Lower leg skin (tissue), 3 donors: ENCODE measurements at regions not wholly inside any gene's neighbourhood (a gene's known extent, or its start where the extent isn't known, plus 50 kb on each side); places are given as distances from the start of the nearest gene placed in this dataset.

Experiments used
- POLR2A ChIP-seq, 2 donors: fragments of 450-650 bp; IDR thresholded peaks; one replicate each; pipeline ENCODE4 v1.6.1; 2016 to 2017; ENCODE audit warnings: antibody characterized with exemption in 2 of 2, mild to moderate bottlenecking in 1 of 2, moderate library complexity in 1 of 2
- TF ChIP-seq, protein P1 (sequence below), 3 donors: fragments of 450-650 bp; IDR thresholded peaks; one replicate each; pipeline ENCODE4 v1.5.1; 2016; ENCODE audit warnings: antibody characterized with exemption in 3 of 3, mild to moderate bottlenecking in 3 of 3, moderate library complexity in 2 of 3

DNA sequence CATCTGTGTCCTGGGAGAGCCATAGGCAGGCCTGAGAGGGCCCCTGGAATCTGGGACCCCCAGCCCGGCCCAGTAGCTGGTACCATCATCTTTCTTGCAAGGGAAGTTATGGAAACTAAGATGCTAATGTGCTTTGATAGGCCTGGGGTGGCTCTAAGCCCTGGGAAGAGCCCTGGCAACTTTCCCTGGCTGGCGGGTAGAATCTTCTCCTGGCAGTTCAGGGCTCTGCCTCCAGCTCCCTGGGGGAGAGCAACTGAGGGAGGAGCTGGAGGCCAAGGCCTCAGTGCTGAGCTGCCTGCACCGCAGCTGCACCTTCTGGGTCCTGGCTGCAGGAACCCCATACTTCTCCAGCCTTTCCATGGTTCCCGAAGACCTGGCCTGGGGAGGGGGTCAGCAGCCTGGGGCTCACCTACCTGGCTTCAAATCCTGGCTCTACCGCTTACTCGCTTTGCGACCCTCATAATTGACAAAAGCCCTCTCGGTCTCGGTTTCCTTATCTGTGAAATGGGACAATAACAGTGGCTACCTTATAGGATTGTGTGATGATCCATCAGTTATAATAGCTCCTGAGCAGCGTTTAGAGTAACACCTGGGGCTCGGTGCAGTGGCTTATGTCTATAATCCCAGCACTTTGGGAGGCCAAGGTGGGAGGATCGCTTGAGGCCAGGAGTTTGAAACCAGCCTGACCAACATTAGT is 333.7 kb downstream of the SEC14L1 start:
- TF ChIP-seq, protein P1, sequence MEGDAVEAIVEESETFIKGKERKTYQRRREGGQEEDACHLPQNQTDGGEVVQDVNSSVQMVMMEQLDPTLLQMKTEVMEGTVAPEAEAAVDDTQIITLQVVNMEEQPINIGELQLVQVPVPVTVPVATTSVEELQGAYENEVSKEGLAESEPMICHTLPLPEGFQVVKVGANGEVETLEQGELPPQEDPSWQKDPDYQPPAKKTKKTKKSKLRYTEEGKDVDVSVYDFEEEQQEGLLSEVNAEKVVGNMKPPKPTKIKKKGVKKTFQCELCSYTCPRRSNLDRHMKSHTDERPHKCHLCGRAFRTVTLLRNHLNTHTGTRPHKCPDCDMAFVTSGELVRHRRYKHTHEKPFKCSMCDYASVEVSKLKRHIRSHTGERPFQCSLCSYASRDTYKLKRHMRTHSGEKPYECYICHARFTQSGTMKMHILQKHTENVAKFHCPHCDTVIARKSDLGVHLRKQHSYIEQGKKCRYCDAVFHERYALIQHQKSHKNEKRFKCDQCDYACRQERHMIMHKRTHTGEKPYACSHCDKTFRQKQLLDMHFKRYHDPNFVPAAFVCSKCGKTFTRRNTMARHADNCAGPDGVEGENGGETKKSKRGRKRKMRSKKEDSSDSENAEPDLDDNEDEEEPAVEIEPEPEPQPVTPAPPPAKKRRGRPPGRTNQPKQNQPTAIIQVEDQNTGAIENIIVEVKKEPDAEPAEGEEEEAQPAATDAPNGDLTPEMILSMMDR (IDR thresholded peaks at IDR 0.05), result no peak
- TF ChIP-seq POLR2A (IDR thresholded peaks at IDR 0.05), result no peak
